Hepatocyte (in vitro differentiated cells): ENCODE measurements at regions not wholly inside any gene's neighbourhood (a gene's known extent, or its start where the extent isn't known, plus 50 kb on each side); places are given as distances from the start of the nearest gene placed in this dataset.

ENCODE experiments used
- CTCF ChIP-seq: fragments of 200-600 bp; sonication (generic); IDR thresholded peaks from 2 replicates; pipeline ENCODE4 v1.5.1; 2016; ENCODE audit warnings: antibody characterized with exemption, mild to moderate bottlenecking; ENCODE audit not compliant: poor library complexity
- EZH2phosphoT487 ChIP-seq: fragments of 200-600 bp; sonication (generic); IDR thresholded peaks from one replicate; pipeline ENCODE4 v1.6.1; 2018; ENCODE audit warnings: antibody characterized with exemption, mild to moderate bottlenecking, low read depth, moderate library complexity; ENCODE audit not compliant: unreplicated experiment, severe bottlenecking

GRCh38 chr22:48334971-48335370 lies 1492.7 kb downstream of the BRD1 start:
- TF ChIP-seq CTCF = no peak
- TF ChIP-seq EZH2phosphoT487 = no peak
